Parathyroid adenoma (tissue), 2 donors: ENCODE measurements at regions not wholly inside any gene's neighbourhood (a gene's known extent, or its start where the extent isn't known, plus 50 kb on each side); places are given as distances from the start of the nearest gene placed in this dataset.
"Not testable (repeated sequence)": the region's sequence is repeated elsewhere in the genome, so short reads cannot be mapped to it uniquely, and the experiment has no call there.

ENCODE experiments used
- H2AFZ ChIP-seq: fragments of 300-600 bp; sonication (generic); one replicate; pipeline ENCODE4 v1.7.0; 2017; ENCODE audit warnings: antibody characterized with exemption, mild to moderate bottlenecking
- H3K27ac ChIP-seq: fragments of 300-600 bp; sonication (generic); one replicate; pipeline ENCODE4 v1.7.0; 2017
- H3K27me3 ChIP-seq: fragments of 300-600 bp; sonication (generic); one replicate; pipeline ENCODE4 v1.7.0; 2017; ENCODE audit warnings: low read length; ENCODE audit not compliant: control insufficient read depth, insufficient read depth
- H3K36me3 ChIP-seq: fragments of 300-600 bp; sonication (generic); one replicate; pipeline ENCODE4 v1.7.0; 2017; ENCODE audit warnings: low read length; ENCODE audit not compliant: control insufficient read depth, insufficient read depth
- H3K4me1 ChIP-seq: fragments of 300-600 bp; sonication (generic); one replicate; pipeline ENCODE4 v1.7.0; 2017; ENCODE audit warnings: control low read depth
- H3K4me2 ChIP-seq: fragments of 300-600 bp; sonication (generic); one replicate; pipeline ENCODE4 v1.7.0; 2017; ENCODE audit warnings: low read length
- H3K4me3 ChIP-seq: fragments of 300-600 bp; sonication (generic); one replicate; pipeline ENCODE4 v1.7.0; 2017; ENCODE audit warnings: low read depth, low read length
- H3K79me2 ChIP-seq: fragments of 300-600 bp; sonication (generic); one replicate; pipeline ENCODE4 v1.7.0; 2017; ENCODE audit warnings: control low read depth
- H3K9ac ChIP-seq: fragments of 300-600 bp; sonication (generic); one replicate; pipeline ENCODE4 v1.7.0; 2017; ENCODE audit warnings: mild to moderate bottlenecking
- H3K9me3 ChIP-seq: fragments of 300-600 bp; sonication (generic); one replicate; pipeline ENCODE4 v1.7.0; 2017; ENCODE audit warnings: low read length; ENCODE audit not compliant: control insufficient read depth
- TF ChIP-seq, protein P1 (sequence below): fragments of 300-600 bp; sonication (generic); IDR thresholded peaks from one replicate; pipeline ENCODE4 v1.7.0; 2017; ENCODE audit warnings: antibody characterized with exemption, mild to moderate bottlenecking
- donor health status: primary hyperparathyroidism.

DNA sequence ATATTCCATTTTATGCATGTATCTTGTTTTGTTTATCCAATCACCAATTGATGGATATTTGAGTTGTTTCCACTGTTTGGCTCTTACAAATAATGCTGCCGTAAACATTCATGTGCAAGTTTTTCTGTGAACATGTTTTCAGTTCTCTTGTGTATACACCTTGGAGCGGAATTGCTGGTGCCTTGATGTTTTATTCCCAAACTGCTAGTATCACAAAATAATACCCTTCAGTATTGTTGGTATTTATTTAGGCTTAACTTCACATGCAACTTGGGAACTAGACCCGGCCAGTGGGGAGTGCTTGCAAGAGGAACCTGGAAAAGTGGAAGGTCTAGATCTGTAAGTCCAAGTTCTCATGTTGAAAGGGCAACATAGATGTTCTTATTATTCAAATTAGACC is 115.9 kb downstream of the CRYAA start:
- Histone ChIP-seq H3K4me3 (no peak overlapping the region), H3K36me3 (no peaks in the 10 kb centered on the region), H3K79me2 (no peaks in the 10 kb centered on the region), H3K9me3 (no peaks in the 10 kb centered on the region), H3K27ac (no peak overlapping the region), H3K9ac (no peak overlapping the region), H2AFZ (no peak overlapping the region), H3K4me2 (no peak overlapping the region), H3K4me1 (peaks cover 9% of the 10 kb centered on the region), H3K27me3 (no peaks in the 10 kb centered on the region)
- TF ChIP-seq, protein P1, sequence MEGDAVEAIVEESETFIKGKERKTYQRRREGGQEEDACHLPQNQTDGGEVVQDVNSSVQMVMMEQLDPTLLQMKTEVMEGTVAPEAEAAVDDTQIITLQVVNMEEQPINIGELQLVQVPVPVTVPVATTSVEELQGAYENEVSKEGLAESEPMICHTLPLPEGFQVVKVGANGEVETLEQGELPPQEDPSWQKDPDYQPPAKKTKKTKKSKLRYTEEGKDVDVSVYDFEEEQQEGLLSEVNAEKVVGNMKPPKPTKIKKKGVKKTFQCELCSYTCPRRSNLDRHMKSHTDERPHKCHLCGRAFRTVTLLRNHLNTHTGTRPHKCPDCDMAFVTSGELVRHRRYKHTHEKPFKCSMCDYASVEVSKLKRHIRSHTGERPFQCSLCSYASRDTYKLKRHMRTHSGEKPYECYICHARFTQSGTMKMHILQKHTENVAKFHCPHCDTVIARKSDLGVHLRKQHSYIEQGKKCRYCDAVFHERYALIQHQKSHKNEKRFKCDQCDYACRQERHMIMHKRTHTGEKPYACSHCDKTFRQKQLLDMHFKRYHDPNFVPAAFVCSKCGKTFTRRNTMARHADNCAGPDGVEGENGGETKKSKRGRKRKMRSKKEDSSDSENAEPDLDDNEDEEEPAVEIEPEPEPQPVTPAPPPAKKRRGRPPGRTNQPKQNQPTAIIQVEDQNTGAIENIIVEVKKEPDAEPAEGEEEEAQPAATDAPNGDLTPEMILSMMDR = no peak

DNA sequence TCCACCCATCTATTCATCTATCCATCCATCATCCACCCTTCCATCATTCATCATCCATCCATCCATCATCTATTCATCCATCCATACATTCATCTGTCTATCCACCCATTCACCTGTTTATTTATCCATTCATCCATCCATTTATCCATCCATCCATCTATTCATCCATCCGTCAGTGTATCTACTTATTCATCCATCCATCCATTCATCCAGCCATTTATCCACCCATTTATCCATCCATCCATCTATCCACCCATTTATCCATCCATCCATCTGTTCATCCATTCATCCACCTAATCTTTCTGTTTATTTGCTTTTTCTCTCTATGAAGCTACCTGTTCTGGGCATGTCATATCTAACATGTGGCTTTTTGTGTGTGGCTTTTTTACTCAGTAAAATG is 115.4 kb downstream of the CRYAA start:
- Histone ChIP-seq H2AFZ (no peak overlapping the region), H3K79me2 (no peaks in the 10 kb centered on the region), H3K27me3 (no peaks in the 10 kb centered on the region), H3K9ac (no peak overlapping the region), H3K4me2 (no peak overlapping the region), H3K4me3 (no peak overlapping the region), H3K9me3 (no peaks in the 10 kb centered on the region), H3K36me3 (no peaks in the 10 kb centered on the region), H3K27ac (no peak overlapping the region), H3K4me1 (peaks cover 9% of the 10 kb centered on the region)
- TF ChIP-seq, protein P1 = no peak

DNA sequence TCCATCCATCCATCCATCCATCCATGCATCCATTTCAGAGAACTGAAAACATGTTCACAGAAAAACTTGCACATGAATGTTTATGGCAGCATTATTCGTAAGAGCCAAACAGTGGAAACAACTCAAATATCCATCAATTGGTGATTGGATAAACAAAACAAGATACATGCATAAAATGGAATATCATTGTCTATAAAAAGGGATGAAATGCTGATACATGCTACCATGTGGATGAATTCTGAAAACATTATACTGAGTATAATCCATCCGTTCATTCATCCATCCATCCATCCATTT is 115.1 kb downstream of the CRYAA start:
- H3K36me3 ChIP-seq, H3K4me2 ChIP-seq, H3K9ac ChIP-seq, H3K4me3 ChIP-seq, H3K9me3 ChIP-seq, H3K79me2 ChIP-seq, H3K27me3 ChIP-seq, H3K4me1 ChIP-seq, H3K27ac ChIP-seq, H2AFZ ChIP-seq: not testable (repeated sequence)

DNA sequence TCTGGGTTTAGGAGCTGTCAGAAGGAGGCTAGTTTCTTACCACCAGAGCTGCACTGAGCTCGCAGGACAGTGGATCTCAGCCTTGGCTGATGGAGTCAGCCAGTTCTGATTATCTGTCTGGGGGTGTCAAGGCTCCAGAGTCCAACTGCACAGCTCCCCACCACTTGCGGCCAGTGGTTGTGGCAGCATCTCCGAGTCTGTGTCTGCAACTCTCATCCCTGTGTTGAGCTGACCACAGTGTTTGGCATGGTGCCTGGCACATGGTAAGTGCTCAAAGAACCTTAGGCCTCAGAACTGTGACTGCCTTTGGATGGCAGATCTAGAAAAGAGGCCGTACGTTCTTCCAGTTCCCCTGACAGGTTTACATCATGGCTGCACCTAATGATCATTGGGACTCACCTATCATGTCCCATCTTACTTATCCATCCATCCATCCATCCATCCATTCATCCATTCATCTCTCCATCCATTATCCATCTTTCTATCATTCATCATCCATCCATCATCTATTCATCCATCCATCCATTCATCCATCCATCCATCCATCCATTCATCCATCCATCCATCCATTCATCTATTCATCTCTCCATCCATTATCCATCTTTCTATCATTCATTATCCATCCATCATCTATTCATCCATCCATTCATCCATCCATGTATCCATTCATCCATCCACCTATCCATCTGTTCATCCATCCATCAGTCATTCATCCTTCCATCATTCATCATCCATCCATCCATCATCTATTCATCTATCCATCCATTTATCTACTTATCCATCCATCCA is 114.5 kb downstream of the CRYAA start:
- H3K36me3 ChIP-seq = no peaks in the 10 kb centered on the region
- no peak overlapping the region for H3K4me2 ChIP-seq
- H3K9me3 ChIP-seq = no peaks in the 10 kb centered on the region
- no peak overlapping the region for H3K9ac ChIP-seq
- H3K27me3 ChIP-seq = no peaks in the 10 kb centered on the region
- no peak overlapping the region for H3K27ac ChIP-seq
- no peaks in the 10 kb centered on the region for H3K79me2 ChIP-seq
- TF ChIP-seq, protein P1 = no peak
- H2AFZ ChIP-seq = no peak overlapping the region
- peaks cover 6% of the 10 kb centered on the region for H3K4me1 ChIP-seq
- H3K4me3 ChIP-seq = no peak overlapping the region

DNA sequence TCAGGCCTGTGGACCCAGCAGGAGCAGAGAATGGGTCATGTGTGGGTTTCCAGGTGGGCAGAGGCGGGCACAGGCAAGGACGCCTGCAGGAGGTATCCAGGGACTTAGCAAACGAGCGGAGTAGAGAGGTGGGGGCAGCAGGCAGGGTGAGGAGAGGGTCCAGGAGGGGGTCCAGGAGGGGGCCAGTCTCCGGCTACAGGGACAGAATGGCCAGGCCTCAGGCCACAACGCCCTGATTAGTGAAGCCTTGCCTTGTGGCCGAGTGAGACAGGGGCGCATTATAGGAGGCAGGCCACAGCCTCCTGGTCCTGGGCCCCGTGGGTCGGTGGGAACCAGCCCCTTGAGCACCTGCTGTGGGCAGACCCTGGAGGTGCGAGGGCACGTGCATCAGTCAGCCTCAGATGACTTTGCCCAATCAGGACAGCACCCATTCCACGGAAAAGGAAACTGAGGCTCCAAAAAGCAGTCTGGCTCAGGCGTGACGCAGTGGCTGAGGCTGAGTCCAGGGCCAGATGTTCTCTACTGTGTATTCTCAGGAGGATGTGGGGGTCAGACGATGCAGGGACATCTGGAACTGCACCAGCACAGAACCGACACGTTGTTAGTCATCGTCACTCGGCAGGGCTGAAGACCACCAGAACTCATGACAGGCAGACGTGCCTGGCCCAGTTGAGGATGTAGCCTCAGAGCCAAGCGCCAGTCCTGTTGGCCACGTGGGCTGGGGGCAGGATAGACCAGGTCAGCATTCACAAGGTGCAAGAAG is 113.7 kb downstream of the CRYAA start:
- Histone ChIP-seq H3K27me3 (no peaks in the 10 kb centered on the region), H3K36me3 (no peaks in the 10 kb centered on the region), H3K4me3 (no peak overlapping the region), H3K4me1 (peaks cover 6% of the 10 kb centered on the region), H3K4me2 (no peak overlapping the region), H3K27ac (no peak overlapping the region), H3K79me2 (no peaks in the 10 kb centered on the region), H2AFZ (no peak overlapping the region), H3K9me3 (no peaks in the 10 kb centered on the region), H3K9ac (no peak overlapping the region)
- TF ChIP-seq, protein P1 = no peak
